ENCODE measurements at regions not wholly inside any gene's neighbourhood (a gene's known extent, or its start where the extent isn't known, plus 50 kb on each side); places are given as distances from the start of the nearest gene placed in this dataset.

DNA sequence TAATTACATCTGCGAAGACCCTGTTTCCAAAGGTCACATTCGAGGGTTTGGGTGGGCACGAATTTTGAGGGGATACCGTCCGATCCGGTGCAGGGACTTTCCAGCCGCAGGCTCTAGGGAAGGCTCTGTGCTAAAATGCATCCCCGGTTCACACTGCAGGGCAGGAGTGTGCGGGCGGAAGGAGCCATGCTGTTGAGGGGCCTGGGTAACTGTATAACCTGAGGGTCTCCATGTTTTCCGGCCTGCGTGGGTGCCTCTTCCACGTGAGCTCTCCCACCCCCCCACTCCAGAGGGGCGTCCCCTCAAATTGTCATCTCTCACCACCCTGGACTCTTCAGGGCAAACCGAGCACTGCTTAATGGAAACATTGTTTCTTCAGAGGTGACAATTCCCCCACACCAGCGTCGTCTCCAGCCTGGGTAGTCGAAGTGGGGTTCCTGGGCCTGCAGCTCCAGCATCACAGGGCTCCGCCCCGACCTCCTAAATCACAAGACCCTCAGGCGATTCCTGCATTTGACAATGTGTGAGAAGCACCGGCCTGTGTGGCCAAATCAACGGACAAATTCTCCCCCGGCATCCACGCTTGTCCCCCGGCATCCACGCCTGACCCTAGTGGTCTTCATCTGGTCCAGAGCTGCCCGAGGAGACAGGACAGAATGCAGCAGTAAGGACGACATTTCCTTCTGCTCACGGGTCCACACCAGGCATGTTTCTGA lies 51.2 kb downstream of the FOXL3 start:
- no peaks in the 10 kb centered on the region for H3K36me3 ChIP-seq (ENCODE audit: control insufficient read depth in 1 of 2, insufficient read depth in 2 of 2, low read length in 2 of 2)
- H3K27me3 ChIP-seq (ENCODE audit: low read depth, low read length), result no peaks in the 10 kb centered on the region
- no peak overlapping the region for H3K27ac ChIP-seq (ENCODE audit: low read length)
- no peak overlapping the region for H3K4me3 ChIP-seq (ENCODE audit: low read depth in 1 of 2, low read length in 2 of 2)
- H3K9me3 ChIP-seq (ENCODE audit: control insufficient read depth in 1 of 2, low read length in 2 of 2), result no peaks in the 10 kb centered on the region
- no peaks in the 10 kb centered on the region for H3K4me1 ChIP-seq (ENCODE audit: control insufficient read depth in 1 of 2, insufficient read depth in 2 of 2, low read length in 2 of 2)

DNA sequence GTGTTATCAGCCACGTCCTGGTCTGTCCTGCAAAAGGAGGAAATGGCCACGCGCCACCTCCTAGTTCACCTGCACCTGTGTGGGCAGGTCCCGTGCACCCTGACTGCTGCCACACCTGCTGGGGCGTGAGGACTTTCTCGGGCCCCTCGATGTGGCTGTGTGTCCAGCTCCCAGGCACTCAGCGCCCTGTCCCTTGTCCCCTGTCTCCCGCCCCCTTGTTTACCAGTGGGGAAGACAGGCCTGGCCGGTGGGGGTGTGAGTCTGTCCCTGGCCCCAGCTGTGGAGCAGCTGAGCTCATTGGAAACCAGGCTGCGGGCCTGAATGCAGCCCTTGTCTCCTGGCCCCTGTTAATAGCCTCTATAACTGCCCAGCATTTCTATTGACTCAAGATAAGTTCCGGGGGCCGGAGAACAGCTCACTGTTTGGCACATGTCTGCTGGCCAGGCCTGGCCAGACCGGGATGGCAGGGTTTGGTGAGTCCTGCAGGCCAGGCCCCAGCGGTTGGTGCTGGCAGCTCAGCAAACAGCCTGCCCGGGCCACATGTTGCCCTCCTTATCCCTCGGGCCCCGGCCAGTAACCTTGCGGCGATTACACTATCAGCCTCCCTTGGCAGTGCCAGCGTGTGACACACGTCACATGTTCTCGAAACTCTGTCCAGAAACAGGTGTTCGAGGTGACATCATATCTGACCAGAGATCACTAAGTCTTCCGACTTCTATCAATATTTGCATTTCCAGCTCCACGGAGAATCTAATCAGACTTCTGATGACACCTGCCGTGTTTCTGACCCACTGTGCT lies 52.1 kb downstream of the FOXL3 start:
- H3K27ac ChIP-seq (ENCODE audit: low read length), result peak overlapping the region; percentile 60
- no peaks in the 10 kb centered on the region for H3K4me1 ChIP-seq (ENCODE audit: control insufficient read depth in 1 of 2, insufficient read depth in 2 of 2, low read length in 2 of 2)
- no peaks in the 10 kb centered on the region for H3K36me3 ChIP-seq (ENCODE audit: control insufficient read depth in 1 of 2, insufficient read depth in 2 of 2, low read length in 2 of 2)
- no peak overlapping the region for H3K4me3 ChIP-seq (ENCODE audit: low read depth in 1 of 2, low read length in 2 of 2)
- H3K9me3 ChIP-seq (ENCODE audit: control insufficient read depth in 1 of 2, low read length in 2 of 2), result no peaks in the 10 kb centered on the region
- H3K27me3 ChIP-seq (ENCODE audit: low read depth, low read length), result no peaks in the 10 kb centered on the region

DNA sequence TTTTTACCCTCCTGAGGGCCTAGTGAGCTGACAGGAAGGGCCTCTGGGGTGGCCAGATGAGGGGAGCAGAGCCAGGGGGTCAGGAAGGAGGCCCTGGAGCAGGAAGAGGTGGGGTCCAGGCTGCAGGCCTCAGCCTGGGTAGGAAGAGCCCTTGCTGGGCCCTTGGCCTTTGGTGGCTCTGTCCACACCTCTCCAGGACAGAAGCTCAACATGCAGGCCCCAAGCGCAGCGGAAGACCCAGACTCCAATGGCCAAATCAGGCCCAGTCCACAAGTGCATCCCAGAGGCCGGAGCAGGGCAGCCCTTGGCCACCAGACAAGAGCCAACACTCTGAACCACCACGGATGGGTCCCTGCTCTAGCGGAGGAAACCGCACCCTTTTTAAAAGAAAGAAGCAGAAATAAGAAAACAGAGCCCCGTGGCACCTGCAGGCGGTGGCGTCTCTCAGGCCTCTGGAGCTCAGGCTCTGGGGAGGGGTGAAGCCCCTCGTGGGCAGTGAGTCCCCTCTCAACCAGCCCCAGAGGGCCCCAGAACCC lies 52.8 kb downstream of the FOXL3 start:
- peak overlapping the region; percentile 60 for H3K27ac ChIP-seq (ENCODE audit: low read length)
- no peak overlapping the region for H3K4me3 ChIP-seq (ENCODE audit: low read depth in 1 of 2, low read length in 2 of 2)
- H3K4me1 ChIP-seq (ENCODE audit: control insufficient read depth in 1 of 2, insufficient read depth in 2 of 2, low read length in 2 of 2), result no peaks in the 10 kb centered on the region
- no peaks in the 10 kb centered on the region for H3K9me3 ChIP-seq (ENCODE audit: control insufficient read depth in 1 of 2, low read length in 2 of 2)
- no peaks in the 10 kb centered on the region for H3K27me3 ChIP-seq (ENCODE audit: low read depth, low read length)
- H3K36me3 ChIP-seq (ENCODE audit: control insufficient read depth in 1 of 2, insufficient read depth in 2 of 2, low read length in 2 of 2), result no peaks in the 10 kb centered on the region

DNA sequence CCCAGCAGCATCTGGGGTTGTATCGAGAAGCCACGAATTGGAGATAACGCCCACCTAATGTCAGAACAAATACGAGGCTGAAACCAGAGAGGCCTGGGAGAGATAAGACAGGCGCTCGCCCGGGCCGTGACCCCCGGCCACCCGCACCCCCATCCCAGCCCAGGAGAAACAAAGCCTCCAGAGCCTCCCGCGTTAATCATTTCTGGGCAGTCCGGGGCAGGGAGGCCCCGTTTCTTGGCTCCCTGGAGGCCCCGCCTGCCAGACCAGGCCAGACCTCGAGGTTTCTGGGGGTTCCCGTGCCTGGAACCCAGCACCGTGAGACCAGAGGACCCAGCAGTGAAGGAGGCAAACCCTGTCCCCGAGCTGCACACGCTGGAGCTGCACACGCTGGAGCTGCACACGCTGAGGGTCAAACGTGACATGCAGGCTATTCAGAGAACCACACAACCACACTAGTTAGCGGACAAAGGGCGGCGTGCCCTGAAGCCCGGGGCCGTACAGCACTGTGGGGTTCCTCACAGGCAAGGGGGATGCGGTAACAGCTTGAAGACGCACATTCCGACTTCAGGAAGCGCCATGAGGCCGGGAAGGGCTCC lies 53.4 kb downstream of the FOXL3 start:
- H3K4me3 ChIP-seq (ENCODE audit: low read depth in 1 of 2, low read length in 2 of 2), result no peak overlapping the region
- H3K9me3 ChIP-seq (ENCODE audit: control insufficient read depth in 1 of 2, low read length in 2 of 2), result no peaks in the 10 kb centered on the region
- H3K27me3 ChIP-seq (ENCODE audit: low read depth, low read length), result no peaks in the 10 kb centered on the region
- H3K4me1 ChIP-seq (ENCODE audit: control insufficient read depth in 1 of 2, insufficient read depth in 2 of 2, low read length in 2 of 2), result no peaks in the 10 kb centered on the region
- no peak overlapping the region for H3K27ac ChIP-seq (ENCODE audit: low read length)
- no peaks in the 10 kb centered on the region for H3K36me3 ChIP-seq (ENCODE audit: control insufficient read depth in 1 of 2, insufficient read depth in 2 of 2, low read length in 2 of 2)

DNA sequence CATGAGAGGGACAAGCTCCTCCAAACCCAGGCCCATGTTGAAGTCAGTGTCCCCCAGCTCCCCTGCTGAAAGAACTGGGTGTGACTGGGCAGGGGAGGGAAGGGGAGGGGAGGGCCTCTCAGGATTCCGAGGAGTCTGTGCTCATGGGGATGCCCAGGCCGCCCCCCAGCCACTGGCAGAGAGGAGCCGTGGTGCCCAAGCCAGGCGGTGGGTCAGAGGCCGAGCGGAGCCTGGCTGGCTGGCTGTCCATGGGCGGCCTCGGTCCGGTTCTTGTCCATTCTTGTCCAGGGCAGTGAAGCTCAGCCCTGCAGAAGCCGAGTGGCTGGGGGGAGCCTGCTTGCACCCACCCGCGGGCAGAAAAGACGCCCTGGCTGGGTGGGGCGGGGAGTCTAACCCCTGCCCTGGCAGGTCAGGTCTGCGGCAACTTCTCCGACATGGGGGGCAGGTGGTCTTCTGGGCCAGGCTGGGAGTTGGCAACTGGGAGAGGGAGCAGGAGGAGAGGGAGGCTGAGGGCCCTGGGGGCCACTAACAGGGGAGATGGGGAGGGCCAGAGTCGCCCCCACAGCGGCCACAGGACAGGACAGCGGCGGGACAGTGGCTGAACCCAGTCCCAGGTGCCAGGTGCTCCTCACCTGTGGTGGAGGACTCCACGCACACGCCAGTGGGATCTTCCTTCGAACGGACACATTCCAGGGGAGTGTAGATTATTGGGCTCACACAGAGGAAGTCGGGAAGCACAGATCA lies 54.1 kb downstream of the FOXL3 start:
- no peaks in the 10 kb centered on the region for H3K36me3 ChIP-seq (ENCODE audit: control insufficient read depth in 1 of 2, insufficient read depth in 2 of 2, low read length in 2 of 2)
- no peaks in the 10 kb centered on the region for H3K4me1 ChIP-seq (ENCODE audit: control insufficient read depth in 1 of 2, insufficient read depth in 2 of 2, low read length in 2 of 2)
- H3K27ac ChIP-seq (ENCODE audit: low read length), result no peak overlapping the region
- no peak overlapping the region for H3K4me3 ChIP-seq (ENCODE audit: low read depth in 1 of 2, low read length in 2 of 2)
- H3K9me3 ChIP-seq (ENCODE audit: control insufficient read depth in 1 of 2, low read length in 2 of 2), result no peaks in the 10 kb centered on the region
- no peaks in the 10 kb centered on the region for H3K27me3 ChIP-seq (ENCODE audit: low read depth, low read length)

DNA sequence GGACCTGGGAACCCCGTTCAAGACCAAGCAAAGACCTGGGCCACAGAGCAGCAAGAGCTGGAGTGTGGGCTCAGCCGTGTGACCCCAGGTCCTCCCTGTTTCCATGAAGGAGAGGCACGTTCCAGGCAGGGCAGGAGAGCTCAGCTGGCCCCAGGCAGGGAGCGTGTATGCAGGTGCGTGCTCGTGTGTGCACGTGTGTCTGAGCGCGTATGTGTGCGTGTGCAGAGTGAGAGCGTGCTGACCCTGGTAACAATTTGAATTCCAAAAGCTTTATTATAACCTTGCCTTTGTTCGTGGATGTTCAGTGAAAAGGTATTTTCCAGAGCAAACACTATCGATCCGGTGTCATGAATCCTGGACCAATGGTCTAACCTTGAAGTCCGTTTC lies 54.6 kb downstream of the FOXL3 start:
- no peaks in the 10 kb centered on the region for H3K4me1 ChIP-seq (ENCODE audit: control insufficient read depth in 1 of 2, insufficient read depth in 2 of 2, low read length in 2 of 2)
- no peaks in the 10 kb centered on the region for H3K36me3 ChIP-seq (ENCODE audit: control insufficient read depth in 1 of 2, insufficient read depth in 2 of 2, low read length in 2 of 2)
- no peak overlapping the region for H3K27ac ChIP-seq (ENCODE audit: low read length)
- no peaks in the 10 kb centered on the region for H3K27me3 ChIP-seq (ENCODE audit: low read depth, low read length)
- H3K9me3 ChIP-seq (ENCODE audit: control insufficient read depth in 1 of 2, low read length in 2 of 2), result no peaks in the 10 kb centered on the region
- no peak overlapping the region for H3K4me3 ChIP-seq (ENCODE audit: low read depth in 1 of 2, low read length in 2 of 2)

DNA sequence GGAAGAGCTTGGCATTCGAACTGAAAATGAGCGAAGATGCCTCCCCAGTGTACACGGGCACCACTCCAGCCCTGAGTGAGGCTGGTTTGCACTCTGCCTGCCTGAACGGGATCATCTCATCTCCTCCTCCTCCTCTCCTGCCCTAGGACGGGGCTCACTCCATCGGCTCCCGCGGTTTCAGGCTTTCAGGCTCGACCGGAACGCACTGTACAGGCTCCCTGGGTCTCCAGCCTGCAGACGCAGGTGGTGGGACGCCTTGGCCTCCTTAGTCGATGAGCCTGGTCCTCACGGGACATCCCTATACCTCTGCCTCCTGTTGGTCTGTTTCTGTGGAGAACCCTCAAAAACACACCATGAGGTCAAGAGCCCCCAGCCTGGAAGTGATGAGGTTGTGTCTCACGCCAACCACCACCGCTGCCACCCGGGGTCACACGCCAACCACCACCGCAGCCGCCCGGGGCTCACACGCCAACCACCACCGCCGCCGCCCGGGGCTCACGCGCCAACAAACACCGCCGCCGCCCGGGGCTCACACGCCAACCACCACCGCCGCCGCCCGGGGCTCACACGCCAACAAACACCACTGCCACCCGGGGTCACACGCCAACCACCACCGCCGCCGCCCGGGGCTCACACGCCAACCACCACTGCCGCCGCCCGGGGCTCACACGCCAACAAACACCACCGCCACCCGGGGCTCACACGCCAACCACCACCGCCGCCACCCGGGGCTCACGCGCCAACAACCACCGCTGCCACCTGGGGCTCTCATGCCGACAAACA lies 56.3 kb downstream of the FOXL3 start:
- H3K27me3 ChIP-seq (ENCODE audit: low read depth, low read length), result no peaks in the 10 kb centered on the region

DNA sequence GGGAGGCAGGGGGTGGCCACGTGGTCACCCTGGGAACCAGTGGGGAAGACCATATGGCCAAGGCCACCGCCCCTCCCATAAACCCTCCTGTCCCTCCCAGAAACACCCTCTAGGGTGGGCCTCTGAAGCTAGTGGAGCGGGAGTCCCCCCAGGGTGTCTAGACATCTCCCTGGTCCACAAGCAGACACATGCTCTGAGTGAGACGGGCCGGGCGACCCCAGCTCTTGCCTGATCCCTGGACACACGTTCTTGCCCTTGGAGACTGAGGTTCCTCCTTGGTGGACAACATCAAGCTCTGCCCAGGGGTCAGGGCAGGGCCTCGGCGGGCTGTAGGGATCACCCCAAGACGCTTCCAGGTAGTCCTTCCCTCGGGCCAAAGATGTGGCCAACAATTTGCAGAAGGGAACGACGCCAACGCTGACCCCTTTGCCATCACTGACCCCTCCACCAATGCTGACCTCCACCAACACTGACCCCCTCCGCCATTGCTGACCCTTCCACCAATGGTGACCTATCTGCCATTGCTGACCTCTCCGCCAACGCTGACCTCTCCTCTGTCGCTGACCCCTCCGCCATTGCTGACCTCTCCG lies 57.1 kb downstream of the FOXL3 start:
- Histone ChIP-seq H3K36me3 (ENCODE audit: control insufficient read depth in 1 of 2, insufficient read depth in 2 of 2, low read length in 2 of 2) (no peaks in the 10 kb centered on the region), H3K9me3 (ENCODE audit: control insufficient read depth in 1 of 2, low read length in 2 of 2) (no peaks in the 10 kb centered on the region), H3K27ac (ENCODE audit: low read length) (no peak overlapping the region), H3K4me1 (ENCODE audit: control insufficient read depth in 1 of 2, insufficient read depth in 2 of 2, low read length in 2 of 2) (no peaks in the 10 kb centered on the region), H3K4me3 (ENCODE audit: low read depth in 1 of 2, low read length in 2 of 2) (no peak overlapping the region), H3K27me3 (ENCODE audit: low read depth, low read length) (no peaks in the 10 kb centered on the region)

More for the DNA sequence above, 56.3 kb downstream of the FOXL3 start:
- no peak overlapping the region for H3K4me3 ChIP-seq (ENCODE audit: low read depth in 1 of 2, low read length in 2 of 2)
- no peaks in the 10 kb centered on the region for H3K9me3 ChIP-seq (ENCODE audit: control insufficient read depth in 1 of 2, low read length in 2 of 2)
- no peak overlapping the region for H3K27ac ChIP-seq (ENCODE audit: low read length)
- H3K36me3 ChIP-seq (ENCODE audit: control insufficient read depth in 1 of 2, insufficient read depth in 2 of 2, low read length in 2 of 2), result no peaks in the 10 kb centered on the region
- no peaks in the 10 kb centered on the region for H3K4me1 ChIP-seq (ENCODE audit: control insufficient read depth in 1 of 2, insufficient read depth in 2 of 2, low read length in 2 of 2)

DNA sequence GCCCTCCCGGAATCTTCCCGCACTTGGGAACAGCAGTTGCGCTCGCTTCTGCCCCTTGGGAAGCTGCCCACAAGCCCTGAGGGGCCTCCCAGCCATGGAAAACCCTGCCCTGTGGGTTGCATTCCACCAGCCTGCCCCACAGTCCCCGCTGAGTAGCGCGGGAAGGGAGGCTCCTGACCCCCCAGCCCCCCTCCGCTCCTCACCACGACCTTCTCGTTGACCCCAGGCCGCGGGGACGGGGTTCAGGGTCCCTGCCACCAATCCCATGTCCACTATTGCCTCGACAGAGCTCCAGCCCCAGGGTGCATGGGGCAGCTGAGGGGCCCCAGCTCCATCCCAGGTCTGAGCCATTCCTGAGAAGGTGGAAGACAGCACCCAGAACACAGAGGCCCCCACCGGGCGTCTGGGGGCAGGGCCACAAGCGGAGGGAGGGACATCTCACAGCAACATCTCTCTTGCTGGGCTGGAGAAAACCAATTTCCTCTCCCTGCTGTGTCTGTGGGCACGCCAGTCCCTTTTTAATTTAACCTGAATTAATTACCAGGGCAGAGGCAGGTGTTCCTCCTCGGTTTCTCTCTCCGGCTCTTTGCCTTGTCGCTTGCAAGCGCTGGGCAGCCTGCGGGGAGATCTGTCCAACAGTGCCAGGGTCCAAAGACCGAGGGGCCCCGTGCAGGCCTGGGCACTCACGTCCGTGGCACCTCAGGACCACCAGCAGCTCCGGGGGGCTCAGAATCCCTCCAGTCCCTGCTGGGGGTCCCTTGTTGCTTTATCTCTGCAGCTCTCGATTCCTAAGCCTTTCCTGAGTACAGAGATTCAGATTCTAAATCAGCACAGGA lies 57.9 kb downstream of the FOXL3 start:
- Histone ChIP-seq H3K9me3 (ENCODE audit: control insufficient read depth in 1 of 2, low read length in 2 of 2) (no peaks in the 10 kb centered on the region), H3K4me1 (ENCODE audit: control insufficient read depth in 1 of 2, insufficient read depth in 2 of 2, low read length in 2 of 2) (no peaks in the 10 kb centered on the region), H3K27ac (ENCODE audit: low read length) (no peak overlapping the region), H3K27me3 (ENCODE audit: low read depth, low read length) (no peaks in the 10 kb centered on the region), H3K4me3 (ENCODE audit: low read depth in 1 of 2, low read length in 2 of 2) (no peak overlapping the region), H3K36me3 (ENCODE audit: control insufficient read depth in 1 of 2, insufficient read depth in 2 of 2, low read length in 2 of 2) (no peaks in the 10 kb centered on the region)

DNA sequence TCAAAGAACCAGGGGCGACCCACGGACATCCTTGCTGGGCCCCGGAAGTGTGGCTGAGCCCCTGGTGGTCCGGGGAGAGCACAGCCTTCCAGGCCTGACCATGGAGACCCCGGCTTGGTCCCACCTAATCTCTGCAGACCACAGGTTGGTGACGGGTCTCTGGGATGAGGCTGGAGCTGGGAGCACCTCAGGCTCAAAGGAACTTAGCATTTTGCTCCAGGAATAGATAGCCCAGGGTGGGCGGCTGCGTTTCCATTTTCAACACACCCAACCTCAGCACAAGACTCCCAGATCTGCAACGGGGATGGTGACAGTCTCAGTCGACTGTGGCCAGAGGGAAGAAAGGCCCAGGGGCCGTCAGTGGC lies 58.5 kb downstream of the FOXL3 start:
- Histone ChIP-seq H3K4me3 (ENCODE audit: low read depth in 1 of 2, low read length in 2 of 2) (no peak overlapping the region), H3K36me3 (ENCODE audit: control insufficient read depth in 1 of 2, insufficient read depth in 2 of 2, low read length in 2 of 2) (no peaks in the 10 kb centered on the region), H3K4me1 (ENCODE audit: control insufficient read depth in 1 of 2, insufficient read depth in 2 of 2, low read length in 2 of 2) (no peaks in the 10 kb centered on the region), H3K9me3 (ENCODE audit: control insufficient read depth in 1 of 2, low read length in 2 of 2) (no peaks in the 10 kb centered on the region), H3K27ac (ENCODE audit: low read length) (no peak overlapping the region), H3K27me3 (ENCODE audit: low read depth, low read length) (no peaks in the 10 kb centered on the region)
